Keratinocyte (primary cell): ENCODE measurements at regions not wholly inside any gene's neighbourhood (a gene's known extent, or its start where the extent isn't known, plus 50 kb on each side); places are given as distances from the start of the nearest gene placed in this dataset.

Source experiments
- DNase-seq: peaks from one replicate; pipeline ENCODE4 v3.0.0-alpha.2; 2011; ENCODE audit warnings: low read depth, missing footprints, low spot score
- FAIRE-seq: peaks from 2 replicates; lab custom pipeline; 2011; peaks lifted over from hg19 to GRCh38; lab: Jason Lieb, UNC
- H2AFZ ChIP-seq: 2 replicates; pipeline ENCODE4 v1.6.0; 2012; ENCODE audit warnings: low read length, control low read depth, inconsistent platforms; ENCODE audit not compliant: control insufficient read depth
- H3K27ac ChIP-seq: 2 replicates; pipeline ENCODE4 v1.5.1; 2011; ENCODE audit warnings: low read length; ENCODE audit not compliant: control insufficient read depth, insufficient read depth
- H3K27me3 ChIP-seq: 3 replicates; pipeline ENCODE4 v1.6.0; 2011; ENCODE audit warnings: low read length; ENCODE audit not compliant: control insufficient read depth, insufficient read depth; ENCODE audit errors: extremely low read depth
- H3K36me3 ChIP-seq, 2 experiments: 2 replicates in 1 of 2; 3 replicates in 1 of 2; pipeline ENCODE4 v1.5.1; 2011; ENCODE audit warnings: low read length in 2 of 2, mild to moderate bottlenecking in 1 of 2; ENCODE audit not compliant: control insufficient read depth in 2 of 2, insufficient read depth in 2 of 2; ENCODE audit errors: extremely low read depth in 1 of 2
- H3K4me1 ChIP-seq: 3 replicates; pipeline ENCODE4 v1.5.1; 2011; ENCODE audit warnings: low read length; ENCODE audit not compliant: control insufficient read depth, insufficient read depth; ENCODE audit errors: extremely low read depth
- H3K4me2 ChIP-seq: 3 replicates; pipeline ENCODE4 v1.6.0; 2011; ENCODE audit warnings: low read depth, low read length; ENCODE audit not compliant: control insufficient read depth, insufficient read depth; ENCODE audit errors: extremely low read depth
- H3K4me3 ChIP-seq, 3 experiments: fragments of 200-600 bp in 1 of 3; sonication (generic) in 1 of 3; 2 replicates in 2 of 3; 3 replicates in 1 of 3; pipeline ENCODE4 v1.5.1; 2011 to 2016; ENCODE audit warnings: low read length in 3 of 3, mild to moderate bottlenecking in 3 of 3, control low read depth in 2 of 3, inconsistent platforms in 1 of 3, low read depth in 1 of 3, mixed read lengths in 1 of 3, mixed run types in 1 of 3, moderate library complexity in 1 of 3; ENCODE audit not compliant: control insufficient read depth in 2 of 3, insufficient read depth in 2 of 3; ENCODE audit errors: extremely low read depth in 1 of 3
- H3K79me2 ChIP-seq: 2 replicates; pipeline ENCODE4 v1.6.0; 2012; ENCODE audit warnings: low read length; ENCODE audit not compliant: control insufficient read depth, insufficient read depth
- H3K9ac ChIP-seq: 3 replicates; pipeline ENCODE4 v1.6.0; 2011; ENCODE audit warnings: low read length; ENCODE audit not compliant: control insufficient read depth, insufficient read depth; ENCODE audit errors: extremely low read depth
- H3K9me1 ChIP-seq: 3 replicates; pipeline ENCODE4 v1.6.0; 2011; ENCODE audit warnings: low read length; ENCODE audit not compliant: control insufficient read depth, insufficient read depth; ENCODE audit errors: extremely low read depth
- H3K9me3 ChIP-seq: 2 replicates; pipeline ENCODE4 v1.5.1; 2012; ENCODE audit warnings: low read depth, low read length; ENCODE audit not compliant: control insufficient read depth
- H4K20me1 ChIP-seq: 3 replicates; pipeline ENCODE4 v1.6.0; 2011; ENCODE audit warnings: low read length; ENCODE audit not compliant: control insufficient read depth, insufficient read depth; ENCODE audit errors: extremely low read depth
- CTCF ChIP-seq, 3 experiments: IDR thresholded peaks in 1 of 3; conservative IDR thresholded peaks in 1 of 3; optimal IDR thresholded peaks in 1 of 3; 2 replicates in 2 of 3; 3 replicates in 1 of 3; pipeline versions ENCODE3 to v1.5.1; 2011; ENCODE audit warnings: low read length in 3 of 3, mild to moderate bottlenecking in 3 of 3, moderate library complexity in 2 of 3, control low read depth in 1 of 3, inconsistent platforms in 1 of 3; ENCODE audit not compliant: insufficient read depth in 2 of 3; ENCODE audit errors: extremely low read depth in 1 of 3
- EZH2 ChIP-seq: IDR thresholded peaks from one replicate; pipeline ENCODE4 v1.6.1; 2012; ENCODE audit warnings: inconsistent platforms, mild to moderate bottlenecking, low read length, moderate library complexity
- dilution Hi-C: fragments of 300-500 bp; cut with MboI; formaldehyde crosslinking; loops from one replicate; pipeline ENCODE4 v1.7.0; 2020; ENCODE audit warnings: low sequenced_read_pairs; ENCODE audit not compliant: extremely low pct_ligation_motif_present

DNA sequence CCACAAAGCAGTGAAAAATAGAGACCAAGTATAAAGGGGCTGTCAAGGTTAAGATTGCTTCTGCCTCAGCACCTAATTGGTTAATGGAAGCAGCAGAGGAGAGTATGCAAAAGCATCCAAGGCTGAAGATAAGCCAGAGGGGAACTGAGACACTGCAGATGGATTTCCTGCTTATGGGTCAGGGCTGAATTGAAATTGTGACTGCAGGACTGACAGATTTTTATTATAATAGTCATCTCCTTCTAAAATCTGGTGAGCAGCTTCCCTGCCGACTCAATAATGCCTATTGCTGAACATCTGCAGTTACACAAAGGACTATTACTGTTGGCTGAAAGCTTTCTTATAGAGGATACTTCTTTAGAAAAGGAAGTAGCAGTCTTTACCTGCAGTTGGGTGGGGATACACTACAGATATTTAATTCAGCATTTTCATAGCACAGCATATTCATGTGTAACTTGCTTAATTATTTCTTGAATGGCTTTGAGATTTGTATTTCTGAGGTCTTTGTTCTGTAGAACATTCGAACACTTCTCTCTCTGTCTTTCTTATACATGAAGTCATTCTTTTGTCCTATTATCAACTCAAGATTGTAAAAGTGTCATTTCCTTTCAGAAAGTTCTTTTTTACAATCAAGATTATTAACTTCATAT lies 363.0 kb upstream of the RIOK2 start:
- Histone ChIP-seq H2AFZ (no peak overlapping the region), H3K36me3 (no peaks in the 10 kb centered on the region), H3K4me2 (no peak overlapping the region), H4K20me1 (no peaks in the 10 kb centered on the region), H3K9ac (no peak overlapping the region), H3K9me3 (peaks cover 3% of the 10 kb centered on the region), H3K27me3 (no peaks in the 10 kb centered on the region), H3K4me1 (peaks cover 10% of the 10 kb centered on the region), H3K9me1 (no peaks in the 10 kb centered on the region), H3K4me3 (no peak overlapping the region), H3K27ac (no peak overlapping the region), H3K79me2 (no peaks in the 10 kb centered on the region)
- FAIRE-seq (no peak), DNase-seq (no peak)
- dilution Hi-C loops = no loop called here
- no peak for TF ChIP-seq CTCF (optimal IDR thresholded peaks at IDR 0.05 in 1 of 3, IDR thresholded peaks at IDR 0.05 in 1 of 3, conservative IDR thresholded peaks at IDR 0.05 in 1 of 3; ENCODE audit: extremely low read depth in 1 of 3, insufficient read depth in 2 of 3, low read length in 3 of 3)
- TF ChIP-seq EZH2 = no peak

DNA sequence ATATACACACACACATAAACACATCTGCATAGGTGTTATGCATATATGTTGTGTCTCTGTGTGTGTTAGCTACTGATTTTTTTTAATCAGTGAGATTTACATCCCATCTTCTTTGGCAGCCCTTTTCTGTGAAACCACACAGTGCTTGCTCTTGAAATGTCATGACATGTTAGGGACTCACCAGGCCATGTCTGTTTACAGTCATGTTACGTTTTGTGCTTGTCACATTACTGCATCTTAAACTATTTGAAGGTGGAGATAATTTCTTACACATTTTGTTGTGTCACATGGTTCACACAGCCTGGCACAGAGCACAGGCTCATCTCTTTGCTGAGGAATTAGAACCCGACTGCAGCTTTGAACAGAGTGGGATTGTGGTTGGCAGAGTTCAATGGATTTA lies 364.4 kb upstream of the RIOK2 start:
- H3K9me3 ChIP-seq = peaks cover 3% of the 10 kb centered on the region
- no peak overlapping the region for H3K27ac ChIP-seq
- no peaks in the 10 kb centered on the region for H3K36me3 ChIP-seq
- TF ChIP-seq CTCF (optimal IDR thresholded peaks at IDR 0.05 in 1 of 3, IDR thresholded peaks at IDR 0.05 in 1 of 3, conservative IDR thresholded peaks at IDR 0.05 in 1 of 3; ENCODE audit: extremely low read depth in 1 of 3, insufficient read depth in 2 of 3, low read length in 3 of 3) = no peak
- peaks cover 10% of the 10 kb centered on the region for H3K4me1 ChIP-seq
- FAIRE-seq (no peak), DNase-seq (no peak)
- H3K9ac ChIP-seq = no peak overlapping the region
- H3K79me2 ChIP-seq = no peaks in the 10 kb centered on the region
- no peaks in the 10 kb centered on the region for H4K20me1 ChIP-seq
- H3K27me3 ChIP-seq = no peaks in the 10 kb centered on the region
- H2AFZ ChIP-seq = no peak overlapping the region
- no peaks in the 10 kb centered on the region for H3K9me1 ChIP-seq
- dilution Hi-C loops = no loop called here
- H3K4me3 ChIP-seq = no peak overlapping the region
- no peak overlapping the region for H3K4me2 ChIP-seq
